K562 (cell line): ENCODE measurements at regions not wholly inside any gene's neighbourhood (a gene's known extent, or its start where the extent isn't known, plus 50 kb on each side); places are given as distances from the start of the nearest gene placed in this dataset.

Experiments used
- ATAC-seq: fragments of 200-7000 bp; cut with Tn5 transposase; 3 replicates; pipeline ENCODE4 v1.9.1; 2020; ENCODE audit warnings: moderate library complexity
- BruUV-seq: library from RNA; stranded (reverse); fragments of 400-500 nt; replicated peaks from 2 replicates; lab custom pipeline; 2021; lab: Mats Ljungman, UMichigan
- CTCF ChIA-PET: fragments of 300-600 bp; formaldehyde crosslinking; extraction: SDS; loops from one replicate; lab custom pipeline; 2021; ENCODE audit warnings: low intra/inter-chr PET ratio; lab: Yijun Ruan, JAX
- POLR2A ChIA-PET: fragments of 300-600, 350-650 bp; sonication (Branson Sonifier 250); formaldehyde crosslinking; extraction: SDS; loops from one replicate; lab custom pipeline; 2021; ENCODE audit warnings: antibody characterized with exemption, inconsistent platforms; lab: Yijun Ruan, JAX
- DNase-seq, 4 experiments: peaks; one replicate each; pipeline versions ENCODE4 v3.0.0 to v3.0.0-alpha.2; 2011 to 2018; ENCODE audit warnings: low spot score in 3 of 4, mixed read lengths in 3 of 4; ENCODE audit errors: extremely low read depth in 1 of 4
- FAIRE-seq: peaks from 2 replicates; lab custom pipeline; 2011; peaks lifted over from hg19 to GRCh38; lab: Jason Lieb, UNC
- H2AFZ ChIP-seq: 2 replicates; pipeline ENCODE4 v1.6.0; 2011; ENCODE audit warnings: low read depth, low read length, control low read depth, inconsistent platforms
- H3K27ac ChIP-seq: fragments of 200-600 bp; 3 replicates; pipeline ENCODE4 v1.8.0; 2011; ENCODE audit warnings: low read depth, mild to moderate bottlenecking, control low read depth, inconsistent platforms, low read length, moderate library complexity, mixed read lengths; ENCODE audit errors: extremely low read depth
- H3K27me3 ChIP-seq, 2 experiments: fragments of 300-600 bp in 1 of 2; 2 replicates in 1 of 2; 3 replicates in 1 of 2; pipeline versions ENCODE4 v1.6.0 to v1.8.0; 2011; ENCODE audit warnings: inconsistent platforms in 2 of 2, low read length in 2 of 2, mild to moderate bottlenecking in 1 of 2, mixed read lengths in 1 of 2, moderate library complexity in 1 of 2; ENCODE audit not compliant: control insufficient read depth in 2 of 2, insufficient read depth in 2 of 2
- H3K36me3 ChIP-seq: fragments of 300-600 bp; 3 replicates; pipeline ENCODE4 v1.8.0; 2011; ENCODE audit warnings: mild to moderate bottlenecking, low read length, inconsistent platforms; ENCODE audit not compliant: control insufficient read depth, insufficient read depth
- H3K4me1 ChIP-seq, 2 experiments: fragments of 200-600 bp in 1 of 2; replicated peaks in 1 of 2; 2 replicates in 1 of 2; 3 replicates in 1 of 2; pipeline versions ENCODE4 v1.5.1 to v1.8.0; 2011; ENCODE audit warnings: inconsistent platforms in 2 of 2, low read length in 2 of 2, mild to moderate bottlenecking in 1 of 2, mixed read lengths in 1 of 2, moderate library complexity in 1 of 2; ENCODE audit not compliant: control insufficient read depth in 2 of 2, insufficient read depth in 2 of 2
- H3K4me2 ChIP-seq: 2 replicates; pipeline ENCODE4 v1.6.1; 2011; ENCODE audit warnings: low read length, control low read depth, inconsistent platforms, mixed read lengths; ENCODE audit not compliant: insufficient read depth
- H3K4me3 ChIP-seq: fragments of 200-600 bp; sonication (generic), shearing (Covaris generic); 2 replicates; pipeline ENCODE4 v1.5.1; 2016; ENCODE audit warnings: control low read depth, inconsistent platforms
- H3K79me2 ChIP-seq: fragments of 200-600 bp; 3 replicates; pipeline ENCODE4 v1.8.0; 2011; ENCODE audit warnings: low read length, inconsistent platforms; ENCODE audit not compliant: control insufficient read depth, insufficient read depth
- H3K9ac ChIP-seq, 2 experiments: 2 replicates each; pipeline versions ENCODE4 v1.6.0 to v1.6.1; 2011; ENCODE audit warnings: low read depth in 2 of 2, low read length in 2 of 2, control low read depth in 1 of 2, inconsistent platforms in 1 of 2, mild to moderate bottlenecking in 1 of 2, mixed read lengths in 1 of 2; ENCODE audit not compliant: insufficient read depth in 1 of 2
- H3K9me1 ChIP-seq: one replicate; pipeline ENCODE4 v1.6.0; 2011; ENCODE audit warnings: inconsistent platforms, mild to moderate bottlenecking, low read length, moderate library complexity; ENCODE audit not compliant: control insufficient read depth, insufficient read depth
- H3K9me3 ChIP-seq: replicated peaks from 2 replicates; pipeline ENCODE4 v1.5.1; 2011; ENCODE audit warnings: low read depth, low read length, inconsistent platforms; ENCODE audit not compliant: control insufficient read depth, insufficient read depth
- H4K20me1 ChIP-seq: replicated peaks from 2 replicates; pipeline ENCODE4 v1.6.1; 2011; ENCODE audit warnings: low read length, inconsistent platforms, mixed read lengths; ENCODE audit not compliant: control insufficient read depth, insufficient read depth
- CBX2 ChIP-seq: fragments of 200-600 bp; sonication (generic); IDR thresholded peaks from one replicate; pipeline ENCODE4 v1.6.1; 2012; ENCODE audit warnings: mild to moderate bottlenecking, low read length, inconsistent platforms; ENCODE audit not compliant: insufficient read depth, poor library complexity, severe bottlenecking
- HDGF ChIP-seq: fragments of 450-650 bp; IDR thresholded peaks from 2 replicates; pipeline ENCODE4 v1.6.1; 2016
- KAT7 ChIP-seq: sonication (generic); formaldehyde crosslinking; IDR thresholded peaks from 2 replicates; pipeline ENCODE4 v1.8.0; 2022; ENCODE audit warnings: missing genetic modification reagents, mild to moderate bottlenecking, borderline replicate concordance
- PHB2 ChIP-seq: fragments of 450-650 bp; IDR thresholded peaks from 2 replicates; pipeline ENCODE4 v1.6.1; 2017; ENCODE audit warnings: low read depth
- POLR2AphosphoS2 ChIP-seq: IDR thresholded peaks from 2 replicates; pipeline ENCODE4 v1.6.1; 2012; ENCODE audit warnings: low read length, improper control_type of control experiment
- PTTG1 ChIP-seq: fragments of 450-650 bp; IDR thresholded peaks from 2 replicates; pipeline ENCODE4 v1.6.1; 2016; ENCODE audit warnings: low read depth, mild to moderate bottlenecking, missing genetic modification characterization, missing compliant biosample characterization
- ZNF140 ChIP-seq: fragments of 250-450 bp; sonication (Bioruptor Pico); IDR thresholded peaks from 2 replicates; pipeline ENCODE4 v1.8.0; 2021; ENCODE audit warnings: moderate library complexity, mild to moderate bottlenecking, inconsistent platforms
- ZNF408 ChIP-seq: fragments of 250-450 bp; sonication (Bioruptor Pico); IDR thresholded peaks from 2 replicates; pipeline ENCODE4 v1.4.0; 2020; ENCODE audit warnings: low read depth, mild to moderate bottlenecking, moderate library complexity
- ZSCAN29 ChIP-seq: fragments of 450-650 bp; IDR thresholded peaks from 2 replicates; pipeline ENCODE4 v1.6.1; 2017
- whole genome bisulfite sequencing: fragments of 100-300 bp; shearing (Covaris generic); methylation state at CpG from one replicate; pipeline ENCODE4 v1.1.6; 2016; ENCODE audit warnings: low coverage, mixed read lengths; ENCODE audit not compliant: insufficient coverage; ENCODE audit errors: missing lambda C conversion rate; 5-methylcytosine and 5-hydroxymethylcytosine counted together
- in situ Hi-C: fragments of 300-500 bp; cut with MboI; formaldehyde crosslinking; loops from 4 replicates; pipeline ENCODE4 v1.15.0; 2018; ENCODE audit warnings: inconsistent platforms, mixed read lengths
- intact Hi-C: fragments of 100-400 bp; cut with micrococcal nuclease; formaldehyde crosslinking; loops from 2 replicates; pipeline ENCODE4 v1.14.2; 2022
- TF ChIP-seq, protein P1 (sequence below): sonication (generic); formaldehyde crosslinking; IDR thresholded peaks from 2 replicates; pipeline ENCODE4 v1.8.0; 2022; ENCODE audit warnings: missing genetic modification reagents, mild to moderate bottlenecking, borderline replicate concordance
- TF ChIP-seq, protein P2 (sequence below): IDR thresholded peaks from 3 replicates; pipeline ENCODE4 v1.6.1; 2011; ENCODE audit warnings: borderline replicate concordance, mild to moderate bottlenecking, moderate library complexity; ENCODE audit not compliant: insufficient read length; ENCODE audit errors: extremely low read depth
- TF ChIP-seq, protein P3 (sequence below): sonication (generic); formaldehyde crosslinking; IDR thresholded peaks from 2 replicates; pipeline ENCODE4 v1.4.0; 2020; ENCODE audit warnings: mild to moderate bottlenecking, missing genetic modification reagents
- TF ChIP-seq, protein P4 (sequence below): fragments of 450-650 bp; IDR thresholded peaks from one replicate; pipeline ENCODE4 v1.6.1; 2018; ENCODE audit warnings: mild to moderate bottlenecking, moderate library complexity; ENCODE audit not compliant: partially characterized antibody

DNA sequence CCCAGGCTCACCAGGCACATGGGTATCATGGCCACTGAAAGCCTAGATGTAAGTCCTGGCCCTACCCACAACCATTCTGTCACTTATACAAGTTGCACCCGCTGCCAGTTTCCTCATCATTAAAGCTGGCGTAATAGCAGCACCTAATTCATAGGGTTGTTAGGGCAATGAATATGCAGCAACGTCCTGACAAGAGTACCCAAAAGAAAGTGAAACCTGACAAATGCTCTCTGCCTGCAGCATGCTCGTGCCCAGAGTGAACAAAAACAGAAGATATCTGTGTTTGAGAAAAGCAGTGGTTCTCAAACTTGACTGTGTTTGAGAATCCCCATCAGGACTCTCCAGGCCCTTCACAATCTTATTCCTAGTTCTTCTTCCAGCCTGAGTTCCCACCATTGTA, 632.4 kb downstream of the SEMA5A start:
- Histone ChIP-seq H3K4me2 (no peak overlapping the region), H3K79me2 (no peaks in the 10 kb centered on the region), H4K20me1 (no peaks in the 10 kb centered on the region), H3K4me3 (no peak overlapping the region), H3K36me3 (no peaks in the 10 kb centered on the region), H3K9me3 (no peaks in the 10 kb centered on the region; the same call in 1 of the 2 replicates), H2AFZ (no peak overlapping the region), H3K27ac (no peak overlapping the region), H3K9me1 (no peaks in the 10 kb centered on the region), H3K27me3 (no peaks in the 10 kb centered on the region), H3K4me1 (no peaks in the 10 kb centered on the region), H3K9ac (no peak overlapping the region)
- no peak for ATAC-seq
- no peak for FAIRE-seq
- in situ Hi-C loops (no loop called here), intact Hi-C loops (no loop called here)
- DNase-seq: no peak
- CTCF ChIA-PET: no interaction called here
- POLR2A ChIA-PET: interaction anchor here (0.7 kb wide), 1 partner anchor 946 kb away, joined by 3 read pairs; no protein-coding TSS in a partner anchor
- 0% methylated on average over 4 of the region's 4 CpGs for WGBS
- BruUV-seq: no TSS peak
- TF ChIP-seq HDGF (no peak), POLR2AphosphoS2 (no peak), PHB2 (no peak), ZNF408 (CRISPR knock-in tag) (no peak), ZSCAN29 (no peak), KAT7 (CRISPR knock-in tag) (no peak), ZNF140 (no peak), CBX2 (no peak), PTTG1 (no peak)
- TF ChIP-seq, protein P1, sequence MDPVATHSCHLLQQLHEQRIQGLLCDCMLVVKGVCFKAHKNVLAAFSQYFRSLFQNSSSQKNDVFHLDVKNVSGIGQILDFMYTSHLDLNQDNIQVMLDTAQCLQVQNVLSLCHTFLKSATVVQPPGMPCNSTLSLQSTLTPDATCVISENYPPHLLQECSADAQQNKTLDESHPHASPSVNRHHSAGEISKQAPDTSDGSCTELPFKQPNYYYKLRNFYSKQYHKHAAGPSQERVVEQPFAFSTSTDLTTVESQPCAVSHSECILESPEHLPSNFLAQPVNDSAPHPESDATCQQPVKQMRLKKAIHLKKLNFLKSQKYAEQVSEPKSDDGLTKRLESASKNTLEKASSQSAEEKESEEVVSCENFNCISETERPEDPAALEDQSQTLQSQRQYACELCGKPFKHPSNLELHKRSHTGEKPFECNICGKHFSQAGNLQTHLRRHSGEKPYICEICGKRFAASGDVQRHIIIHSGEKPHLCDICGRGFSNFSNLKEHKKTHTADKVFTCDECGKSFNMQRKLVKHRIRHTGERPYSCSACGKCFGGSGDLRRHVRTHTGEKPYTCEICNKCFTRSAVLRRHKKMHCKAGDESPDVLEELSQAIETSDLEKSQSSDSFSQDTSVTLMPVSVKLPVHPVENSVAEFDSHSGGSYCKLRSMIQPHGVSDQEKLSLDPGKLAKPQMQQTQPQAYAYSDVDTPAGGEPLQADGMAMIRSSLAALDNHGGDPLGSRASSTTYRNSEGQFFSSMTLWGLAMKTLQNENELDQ: no peak
- TF ChIP-seq, protein P2, sequence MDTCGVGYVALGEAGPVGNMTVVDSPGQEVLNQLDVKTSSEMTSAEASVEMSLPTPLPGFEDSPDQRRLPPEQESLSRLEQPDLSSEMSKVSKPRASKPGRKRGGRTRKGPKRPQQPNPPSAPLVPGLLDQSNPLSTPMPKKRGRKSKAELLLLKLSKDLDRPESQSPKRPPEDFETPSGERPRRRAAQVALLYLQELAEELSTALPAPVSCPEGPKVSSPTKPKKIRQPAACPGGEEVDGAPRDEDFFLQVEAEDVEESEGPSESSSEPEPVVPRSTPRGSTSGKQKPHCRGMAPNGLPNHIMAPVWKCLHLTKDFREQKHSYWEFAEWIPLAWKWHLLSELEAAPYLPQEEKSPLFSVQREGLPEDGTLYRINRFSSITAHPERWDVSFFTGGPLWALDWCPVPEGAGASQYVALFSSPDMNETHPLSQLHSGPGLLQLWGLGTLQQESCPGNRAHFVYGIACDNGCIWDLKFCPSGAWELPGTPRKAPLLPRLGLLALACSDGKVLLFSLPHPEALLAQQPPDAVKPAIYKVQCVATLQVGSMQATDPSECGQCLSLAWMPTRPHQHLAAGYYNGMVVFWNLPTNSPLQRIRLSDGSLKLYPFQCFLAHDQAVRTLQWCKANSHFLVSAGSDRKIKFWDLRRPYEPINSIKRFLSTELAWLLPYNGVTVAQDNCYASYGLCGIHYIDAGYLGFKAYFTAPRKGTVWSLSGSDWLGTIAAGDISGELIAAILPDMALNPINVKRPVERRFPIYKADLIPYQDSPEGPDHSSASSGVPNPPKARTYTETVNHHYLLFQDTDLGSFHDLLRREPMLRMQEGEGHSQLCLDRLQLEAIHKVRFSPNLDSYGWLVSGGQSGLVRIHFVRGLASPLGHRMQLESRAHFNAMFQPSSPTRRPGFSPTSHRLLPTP: no peak
- TF ChIP-seq, protein P3, sequence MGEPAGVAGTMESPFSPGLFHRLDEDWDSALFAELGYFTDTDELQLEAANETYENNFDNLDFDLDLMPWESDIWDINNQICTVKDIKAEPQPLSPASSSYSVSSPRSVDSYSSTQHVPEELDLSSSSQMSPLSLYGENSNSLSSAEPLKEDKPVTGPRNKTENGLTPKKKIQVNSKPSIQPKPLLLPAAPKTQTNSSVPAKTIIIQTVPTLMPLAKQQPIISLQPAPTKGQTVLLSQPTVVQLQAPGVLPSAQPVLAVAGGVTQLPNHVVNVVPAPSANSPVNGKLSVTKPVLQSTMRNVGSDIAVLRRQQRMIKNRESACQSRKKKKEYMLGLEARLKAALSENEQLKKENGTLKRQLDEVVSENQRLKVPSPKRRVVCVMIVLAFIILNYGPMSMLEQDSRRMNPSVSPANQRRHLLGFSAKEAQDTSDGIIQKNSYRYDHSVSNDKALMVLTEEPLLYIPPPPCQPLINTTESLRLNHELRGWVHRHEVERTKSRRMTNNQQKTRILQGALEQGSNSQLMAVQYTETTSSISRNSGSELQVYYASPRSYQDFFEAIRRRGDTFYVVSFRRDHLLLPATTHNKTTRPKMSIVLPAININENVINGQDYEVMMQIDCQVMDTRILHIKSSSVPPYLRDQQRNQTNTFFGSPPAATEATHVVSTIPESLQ (CRISPR knock-in tag): no peak
- TF ChIP-seq, protein P4, sequence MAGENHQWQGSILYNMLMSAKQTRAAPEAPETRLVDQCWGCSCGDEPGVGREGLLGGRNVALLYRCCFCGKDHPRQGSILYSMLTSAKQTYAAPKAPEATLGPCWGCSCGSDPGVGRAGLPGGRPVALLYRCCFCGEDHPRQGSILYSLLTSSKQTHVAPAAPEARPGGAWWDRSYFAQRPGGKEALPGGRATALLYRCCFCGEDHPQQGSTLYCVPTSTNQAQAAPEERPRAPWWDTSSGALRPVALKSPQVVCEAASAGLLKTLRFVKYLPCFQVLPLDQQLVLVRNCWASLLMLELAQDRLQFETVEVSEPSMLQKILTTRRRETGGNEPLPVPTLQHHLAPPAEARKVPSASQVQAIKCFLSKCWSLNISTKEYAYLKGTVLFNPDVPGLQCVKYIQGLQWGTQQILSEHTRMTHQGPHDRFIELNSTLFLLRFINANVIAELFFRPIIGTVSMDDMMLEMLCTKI: no peak
